GM21619 (cell line): ENCODE measurements at regions not wholly inside any gene's neighbourhood (a gene's known extent, or its start where the extent isn't known, plus 50 kb on each side); places are given as distances from the start of the nearest gene placed in this dataset.
A peak's percentile ranks its signal among the peaks of the same experiment; 100 is the strongest.

ENCODE experiments used
- ATAC-seq: cut with Tn5 transposase; IDR thresholded peaks from one replicate; pipeline ENCODE4 v1.9.1; 2021; ENCODE audit not compliant: unreplicated experiment

GRCh38 chr20:6576726-6577125 lies 190.8 kb upstream of the BMP2 start:
- ATAC-seq: no peak

GRCh38 chr20:6575912-6576401 lies 191.5 kb upstream of the BMP2 start:
- peak; percentile 52 for ATAC-seq

- no peak for ATAC-seq
Measured at GRCh38 chr20:6566821-6567220, 200.7 kb upstream of the BMP2 start.

- no peak for ATAC-seq
Measured at GRCh38 chr20:6562111-6562510, 205.4 kb upstream of the BMP2 start.

GRCh38 chr20:6560978-6561377 lies 206.5 kb upstream of the BMP2 start:
- no peak for ATAC-seq

GRCh38 chr20:6559791-6560190 lies 207.7 kb upstream of the BMP2 start:
- ATAC-seq: no peak

GRCh38 chr20:6558341-6558740 lies 209.1 kb upstream of the BMP2 start:
- no peak for ATAC-seq

GRCh38 chr20:6533761-6534479 lies 233.6 kb upstream of the BMP2 start:
- ATAC-seq: no peak

GRCh38 chr20:6533351-6533750 lies 234.1 kb upstream of the BMP2 start:
- no peak for ATAC-seq

- no peak for ATAC-seq
Measured at GRCh38 chr20:6530779-6531315, 236.6 kb upstream of the BMP2 start.

GRCh38 chr20:6530254-6530653 lies 237.2 kb upstream of the BMP2 start:
- no peak for ATAC-seq

- no peak for ATAC-seq
Measured at GRCh38 chr20:6525447-6526303, 241.8 kb upstream of the BMP2 start.

GRCh38 chr20:6524305-6524704 lies 243.2 kb upstream of the BMP2 start:
- no peak for ATAC-seq

GRCh38 chr20:6519556-6519955 lies 247.9 kb upstream of the BMP2 start:
- ATAC-seq: no peak

GRCh38 chr20:6515261-6515660 lies 252.2 kb upstream of the BMP2 start:
- ATAC-seq: no peak

GRCh38 chr20:6513599-6513998 lies 253.9 kb upstream of the BMP2 start:
- no peak for ATAC-seq

- ATAC-seq: no peak
Measured at GRCh38 chr20:6509374-6509773, 258.1 kb upstream of the BMP2 start.

- no peak for ATAC-seq
Measured at GRCh38 chr20:6506906-6507305, 260.6 kb upstream of the BMP2 start.

GRCh38 chr20:6504826-6505225 lies 262.7 kb upstream of the BMP2 start:
- no peak for ATAC-seq

- no peak for ATAC-seq
Measured at GRCh38 chr20:6504179-6504578, 263.3 kb upstream of the BMP2 start.

GRCh38 chr20:6502999-6503398 lies 264.5 kb upstream of the BMP2 start:
- ATAC-seq: no peak

GRCh38 chr20:6502219-6502618 lies 265.3 kb upstream of the BMP2 start:
- ATAC-seq: no peak
